ENCODE measurements at regions not wholly inside any gene's neighbourhood (a gene's known extent, or its start where the extent isn't known, plus 50 kb on each side); places are given as distances from the start of the nearest gene placed in this dataset.
A peak's percentile ranks its signal among the peaks of the same experiment; 100 is the strongest.

DNA sequence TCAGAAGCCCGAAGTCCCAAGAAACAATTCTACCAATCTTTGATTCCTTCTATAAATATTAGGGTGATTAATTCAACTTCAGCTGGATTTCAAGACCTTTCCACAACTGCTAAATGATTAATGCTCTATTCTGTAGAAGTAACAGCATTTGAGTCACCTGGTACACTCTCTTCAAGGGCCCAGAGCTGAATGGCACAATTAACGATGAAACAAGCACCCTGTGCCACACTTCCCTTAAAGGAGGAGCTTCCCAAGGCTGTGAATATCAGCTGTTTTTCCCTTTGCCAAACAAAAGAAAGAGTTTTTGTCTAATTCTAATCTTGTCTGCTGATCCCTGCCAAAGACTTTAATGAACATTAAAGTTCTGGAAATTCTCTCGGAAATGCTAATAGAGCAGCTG is 56.0 kb downstream of the BOD1L2 start:
- Mint-ChIP-seq H3K4me1 (peaks cover 8% of the 10 kb centered on the region), H3K27me3 (ENCODE audit: low read depth, poor library complexity) (peaks cover 14% of the 10 kb centered on the region), H3K36me3 (ENCODE audit: low read depth) (no peaks in the 10 kb centered on the region), H3K4me3 (no peak overlapping the region), H3K9me3 (peaks cover 10% of the 10 kb centered on the region), H3K27ac (no peak overlapping the region)
- TF ChIP-seq, protein P1, sequence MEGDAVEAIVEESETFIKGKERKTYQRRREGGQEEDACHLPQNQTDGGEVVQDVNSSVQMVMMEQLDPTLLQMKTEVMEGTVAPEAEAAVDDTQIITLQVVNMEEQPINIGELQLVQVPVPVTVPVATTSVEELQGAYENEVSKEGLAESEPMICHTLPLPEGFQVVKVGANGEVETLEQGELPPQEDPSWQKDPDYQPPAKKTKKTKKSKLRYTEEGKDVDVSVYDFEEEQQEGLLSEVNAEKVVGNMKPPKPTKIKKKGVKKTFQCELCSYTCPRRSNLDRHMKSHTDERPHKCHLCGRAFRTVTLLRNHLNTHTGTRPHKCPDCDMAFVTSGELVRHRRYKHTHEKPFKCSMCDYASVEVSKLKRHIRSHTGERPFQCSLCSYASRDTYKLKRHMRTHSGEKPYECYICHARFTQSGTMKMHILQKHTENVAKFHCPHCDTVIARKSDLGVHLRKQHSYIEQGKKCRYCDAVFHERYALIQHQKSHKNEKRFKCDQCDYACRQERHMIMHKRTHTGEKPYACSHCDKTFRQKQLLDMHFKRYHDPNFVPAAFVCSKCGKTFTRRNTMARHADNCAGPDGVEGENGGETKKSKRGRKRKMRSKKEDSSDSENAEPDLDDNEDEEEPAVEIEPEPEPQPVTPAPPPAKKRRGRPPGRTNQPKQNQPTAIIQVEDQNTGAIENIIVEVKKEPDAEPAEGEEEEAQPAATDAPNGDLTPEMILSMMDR (IDR thresholded peaks at IDR 0.05) = no peak
- DNase-seq = no peak

DNA sequence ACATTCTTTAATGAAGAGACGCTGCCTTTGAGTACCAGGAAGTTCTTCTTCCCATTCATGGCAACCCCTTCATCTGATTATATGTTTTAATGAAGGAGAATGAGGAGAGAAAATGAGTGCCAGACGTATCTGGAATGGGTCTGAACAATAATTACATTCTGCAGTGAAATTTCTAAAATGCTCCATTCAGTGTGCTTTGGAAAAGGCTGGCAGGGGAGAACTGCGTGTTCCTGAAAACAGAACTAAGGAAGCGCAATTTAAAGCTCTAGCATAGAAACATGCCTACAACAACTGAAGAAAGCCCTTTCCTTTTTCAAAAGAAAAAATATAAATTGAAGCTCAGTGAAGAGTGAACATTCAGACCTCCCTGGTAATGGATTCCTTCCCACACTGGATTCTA is 58.8 kb downstream of the BOD1L2 start:
- no peaks in the 10 kb centered on the region for H3K36me3 Mint-ChIP-seq (ENCODE audit: low read depth)
- no peak overlapping the region for H3K4me3 Mint-ChIP-seq
- peaks cover 21% of the 10 kb centered on the region for H3K27me3 Mint-ChIP-seq (ENCODE audit: low read depth, poor library complexity)
- TF ChIP-seq, protein P1 (IDR thresholded peaks at IDR 0.05) = no peak
- H3K4me1 Mint-ChIP-seq = peaks cover 23% of the 10 kb centered on the region
- peaks cover 10% of the 10 kb centered on the region for H3K9me3 Mint-ChIP-seq
- H3K27ac Mint-ChIP-seq = no peak overlapping the region
- no peak for DNase-seq

DNA sequence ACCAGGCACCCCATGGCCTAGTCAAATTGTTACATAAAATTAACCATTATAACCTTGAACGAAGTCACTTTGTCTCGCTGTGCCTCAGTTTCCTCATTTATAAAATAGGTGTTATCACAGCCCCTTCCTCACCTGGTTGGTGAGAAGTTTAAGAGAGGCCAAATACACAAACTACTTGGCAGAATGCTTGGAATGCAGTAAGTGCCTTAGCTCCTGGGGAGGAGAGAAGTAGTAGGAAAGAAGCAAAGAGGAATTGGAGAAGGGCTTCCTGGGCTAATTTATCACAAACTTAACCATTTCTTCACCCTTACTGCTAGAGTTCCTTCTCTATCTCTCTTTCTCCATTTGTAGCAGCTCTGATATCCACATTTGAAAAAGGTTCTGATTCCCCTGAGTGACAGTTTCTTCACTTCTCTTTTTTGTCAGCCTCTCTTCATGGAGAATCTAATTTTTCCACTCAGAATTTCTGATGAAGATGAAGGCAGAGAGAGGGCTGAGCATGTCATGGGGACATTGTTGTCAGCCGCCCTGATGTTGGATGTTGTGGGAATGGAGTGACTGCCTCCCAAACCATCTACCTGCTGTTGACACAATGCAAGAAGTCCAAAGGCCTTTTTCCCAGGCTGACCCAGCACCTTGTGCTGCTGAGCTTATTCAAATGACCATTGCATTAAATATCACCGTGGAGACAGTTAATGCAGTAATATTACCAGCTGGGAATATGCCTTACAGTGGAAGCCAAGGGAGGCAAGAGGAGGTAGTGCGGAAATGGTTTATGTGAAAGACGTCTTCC is 60.4 kb downstream of the BOD1L2 start:
- H3K4me1 Mint-ChIP-seq = peaks cover 23% of the 10 kb centered on the region
- no peaks in the 10 kb centered on the region for H3K36me3 Mint-ChIP-seq (ENCODE audit: low read depth)
- no peak overlapping the region for H3K27ac Mint-ChIP-seq
- peaks cover 15% of the 10 kb centered on the region for H3K27me3 Mint-ChIP-seq (ENCODE audit: low read depth, poor library complexity)
- peaks cover 10% of the 10 kb centered on the region for H3K9me3 Mint-ChIP-seq
- TF ChIP-seq, protein P1 (IDR thresholded peaks at IDR 0.05) = no peak
- DNase-seq = no peak
- no peak overlapping the region for H3K4me3 Mint-ChIP-seq

DNA sequence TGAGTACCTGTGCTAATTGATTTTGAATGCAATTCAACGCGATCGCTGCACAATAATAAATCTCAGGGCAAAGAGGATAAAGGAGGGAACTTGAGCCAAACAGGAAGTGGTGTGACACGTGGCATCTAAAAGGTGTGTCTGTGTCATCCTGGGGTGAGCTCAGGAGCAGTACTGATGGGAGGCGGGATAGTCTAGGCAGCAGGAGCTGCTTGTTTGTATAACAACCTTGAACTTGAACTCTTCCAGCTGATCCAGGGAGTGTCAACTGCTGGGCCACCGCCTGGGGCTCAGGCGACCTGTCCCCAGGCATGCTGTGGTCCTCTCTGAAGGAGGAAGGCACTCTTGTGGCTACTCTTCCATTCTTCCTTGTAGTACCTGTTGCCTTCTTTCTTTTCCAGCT is 61.2 kb downstream of the BOD1L2 start:
- TF ChIP-seq, protein P1 (IDR thresholded peaks at IDR 0.05) = no peak
- DNase-seq = no peak
- Mint-ChIP-seq H3K36me3 (ENCODE audit: low read depth) (no peaks in the 10 kb centered on the region), H3K27me3 (ENCODE audit: low read depth, poor library complexity) (peaks cover 15% of the 10 kb centered on the region), H3K9me3 (peaks cover 10% of the 10 kb centered on the region), H3K4me1 (peaks cover 23% of the 10 kb centered on the region), H3K4me3 (no peak overlapping the region), H3K27ac (no peak overlapping the region)

DNA sequence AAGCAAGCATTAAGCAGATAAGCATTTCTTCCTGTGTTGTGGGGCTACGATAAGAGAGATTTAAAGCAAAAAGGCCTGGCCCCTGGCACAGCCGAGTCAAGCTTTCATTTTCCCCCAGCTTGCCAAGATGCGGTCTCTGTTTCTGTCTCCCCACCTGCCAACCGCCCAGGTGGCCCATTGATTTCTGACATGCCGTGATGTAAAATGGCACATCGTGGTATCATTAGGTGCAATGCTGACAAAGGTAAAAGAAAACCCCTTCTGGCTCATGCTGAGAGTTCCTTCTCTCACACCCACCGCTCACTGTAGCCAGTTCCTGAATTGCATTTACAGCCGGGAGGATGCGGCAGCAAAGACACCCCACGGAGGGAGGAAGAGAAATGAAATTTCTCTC is 62.8 kb downstream of the BOD1L2 start:
- no peak overlapping the region for H3K27ac Mint-ChIP-seq
- H3K4me3 Mint-ChIP-seq = peak overlapping the region; percentile 59
- no peak for DNase-seq
- H3K9me3 Mint-ChIP-seq = peaks cover 4% of the 10 kb centered on the region
- peaks cover 23% of the 10 kb centered on the region for H3K4me1 Mint-ChIP-seq
- H3K27me3 Mint-ChIP-seq (ENCODE audit: low read depth, poor library complexity) = peaks cover 18% of the 10 kb centered on the region
- no peaks in the 10 kb centered on the region for H3K36me3 Mint-ChIP-seq (ENCODE audit: low read depth)
- TF ChIP-seq, protein P1 (IDR thresholded peaks at IDR 0.05) = no peak
